Activated naive CD8-positive, alpha-beta T cell treated with anti-CD3 and anti-CD28 coated beads, Interleukin-2, amount 50 U/mL, for 16 hours (primary cell): ENCODE measurements at regions not wholly inside any gene's neighbourhood (a gene's known extent, or its start where the extent isn't known, plus 50 kb on each side); places are given as distances from the start of the nearest gene placed in this dataset.

Source experiments
- DNase-seq: peaks from one replicate; pipeline ENCODE4 v3.0.0-alpha.2; 2020; ENCODE audit warnings: low read depth, low spot score

DNA sequence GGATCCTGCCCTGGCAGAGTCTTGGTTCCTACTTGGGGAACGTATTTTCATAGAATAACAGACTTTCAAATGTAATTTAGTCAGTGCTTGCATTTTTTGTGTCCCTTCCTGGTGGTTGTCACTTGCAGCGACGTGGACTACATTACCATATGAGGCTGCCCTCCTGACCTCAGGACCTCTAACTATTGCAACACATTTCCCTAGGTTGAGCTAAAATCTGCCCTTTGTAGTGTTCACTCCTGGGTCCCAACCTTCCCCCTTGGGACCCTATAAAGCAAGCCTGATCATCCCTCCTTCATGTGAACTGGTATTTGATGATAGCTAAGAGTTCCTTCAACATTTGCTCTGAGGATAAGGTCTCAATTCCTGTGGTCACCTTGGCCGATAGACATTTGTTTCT lies 95.6 kb upstream of the CACNA1E start:
- DNase-seq = no peak

DNA sequence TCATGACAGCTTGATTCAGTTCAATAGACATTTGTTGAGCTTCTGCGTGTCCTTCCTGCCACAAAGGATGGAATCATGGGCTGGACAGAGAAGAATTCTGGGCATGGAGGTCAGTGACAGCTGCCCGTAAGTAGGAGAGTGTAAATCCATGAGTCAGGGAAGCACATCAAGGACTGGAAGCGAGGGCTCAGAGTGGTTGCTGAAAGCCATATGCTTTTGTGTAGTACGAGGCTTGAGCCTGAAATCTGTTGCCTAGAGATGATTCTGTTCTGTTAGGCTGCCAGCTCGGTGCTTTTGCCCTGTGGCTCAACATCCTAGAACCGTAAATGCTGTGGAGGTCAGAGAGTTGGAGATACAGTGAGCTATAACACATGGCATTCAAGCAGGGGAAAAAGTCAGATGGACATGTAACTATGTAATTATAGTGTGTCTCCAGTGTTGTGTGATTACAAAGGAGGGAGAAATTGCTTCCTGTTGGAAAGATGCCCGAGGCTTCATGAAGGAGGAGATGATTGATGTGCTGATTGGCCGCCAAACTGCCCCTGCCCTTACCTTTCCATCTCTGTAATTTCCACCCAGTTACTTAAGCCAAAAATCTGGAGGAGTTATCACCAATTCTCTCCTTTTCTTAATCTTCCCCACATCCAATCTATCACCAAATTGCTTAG lies 92.8 kb upstream of the CACNA1E start:
- no peak for DNase-seq

DNA sequence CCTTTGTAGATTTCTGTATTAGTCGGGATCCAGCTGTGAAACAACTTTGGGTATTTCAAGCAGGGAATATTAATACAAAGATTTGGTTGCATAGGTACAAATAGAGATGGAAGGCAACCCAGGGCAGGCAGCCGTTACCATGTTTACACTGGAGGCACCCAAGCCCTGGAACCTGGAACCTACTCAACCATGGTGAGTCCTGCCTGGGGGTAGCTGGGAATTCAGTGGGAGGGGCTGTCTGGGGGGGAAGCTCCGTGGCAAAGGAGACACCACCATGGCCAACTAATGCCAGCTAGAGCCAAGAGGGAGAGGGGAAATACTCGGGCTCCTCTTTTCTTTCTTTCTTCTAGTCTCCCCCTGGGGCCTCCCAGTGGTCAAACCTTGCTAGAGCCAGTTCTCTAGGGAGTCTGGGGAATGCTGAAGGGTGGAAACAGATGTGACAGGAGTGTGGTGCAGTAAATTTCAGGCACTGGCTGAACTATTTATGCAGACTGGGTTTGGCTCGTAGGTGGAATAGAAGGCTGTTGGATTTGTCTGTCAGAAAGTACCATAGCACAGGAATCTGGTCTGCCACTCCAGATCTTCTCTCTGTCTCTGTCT lies 91.9 kb upstream of the CACNA1E start:
- no peak for DNase-seq

DNA sequence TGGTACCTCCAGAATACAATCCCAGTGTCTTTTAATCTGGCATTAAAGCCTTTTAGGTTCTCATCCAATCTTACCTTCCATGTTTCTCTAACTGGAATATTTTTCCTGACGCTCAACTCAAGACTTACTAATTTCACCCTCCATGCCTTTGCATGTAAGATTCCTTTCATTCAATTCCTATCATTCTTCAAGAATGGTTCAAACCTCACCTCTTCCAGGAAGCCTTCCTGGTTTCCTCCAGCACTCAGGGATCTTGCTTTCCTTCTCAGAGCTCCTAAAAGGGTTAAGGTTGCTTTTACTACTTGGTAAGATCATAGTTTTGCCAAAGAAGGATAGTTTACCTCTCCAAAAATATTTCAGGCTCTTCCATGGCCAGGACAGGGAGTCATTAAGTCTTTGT lies 91.2 kb upstream of the CACNA1E start:
- DNase-seq = no peak

DNA sequence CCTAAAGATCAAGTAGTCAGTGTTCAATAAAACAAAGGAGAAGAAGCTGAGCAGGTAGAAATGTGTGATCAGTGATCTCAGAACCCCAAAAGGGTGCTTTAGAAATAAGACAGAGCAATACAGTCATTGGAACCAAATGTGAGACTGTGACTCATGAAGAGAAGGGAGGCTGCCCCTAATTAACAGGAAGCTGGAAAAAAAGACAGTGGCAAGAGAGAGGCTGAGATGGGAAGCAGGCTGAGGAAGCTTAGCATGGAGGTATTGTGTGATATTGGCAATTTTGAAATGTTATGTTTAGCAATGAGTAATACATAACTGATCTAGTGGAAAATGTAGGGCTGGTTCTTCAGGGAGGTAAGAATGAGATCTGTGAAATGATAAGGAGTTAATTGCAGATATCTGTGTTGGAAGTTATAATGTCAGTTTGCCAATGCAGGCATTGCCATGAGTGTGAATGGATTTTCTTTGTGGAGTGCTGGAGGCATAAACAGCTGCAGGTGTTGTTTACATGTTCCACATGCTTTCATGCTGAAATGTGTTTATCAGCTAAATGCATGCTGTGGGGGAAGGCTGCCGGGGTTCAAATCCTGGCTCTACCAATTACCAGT lies 90.6 kb upstream of the CACNA1E start:
- no peak for DNase-seq

DNA sequence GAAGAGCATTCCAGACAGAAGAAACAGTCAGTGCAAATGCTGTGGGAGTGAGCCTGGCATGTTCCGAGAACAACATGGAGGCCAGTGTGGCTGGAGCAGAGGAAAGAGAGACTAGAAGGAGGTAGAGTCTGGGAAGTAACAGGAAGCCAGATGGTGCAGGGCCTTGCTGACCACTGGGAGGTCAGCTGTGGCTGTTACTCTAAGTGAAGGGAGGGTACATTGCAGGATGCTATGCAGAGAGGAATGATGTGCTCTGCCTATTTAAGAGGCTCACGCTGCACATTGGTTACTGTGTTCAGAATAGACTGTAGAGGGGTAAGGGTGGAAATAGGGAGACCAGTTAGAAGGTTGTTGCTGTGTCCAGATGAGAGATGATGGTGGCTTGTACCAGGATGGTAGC lies 88.6 kb upstream of the CACNA1E start:
- no peak for DNase-seq

DNA sequence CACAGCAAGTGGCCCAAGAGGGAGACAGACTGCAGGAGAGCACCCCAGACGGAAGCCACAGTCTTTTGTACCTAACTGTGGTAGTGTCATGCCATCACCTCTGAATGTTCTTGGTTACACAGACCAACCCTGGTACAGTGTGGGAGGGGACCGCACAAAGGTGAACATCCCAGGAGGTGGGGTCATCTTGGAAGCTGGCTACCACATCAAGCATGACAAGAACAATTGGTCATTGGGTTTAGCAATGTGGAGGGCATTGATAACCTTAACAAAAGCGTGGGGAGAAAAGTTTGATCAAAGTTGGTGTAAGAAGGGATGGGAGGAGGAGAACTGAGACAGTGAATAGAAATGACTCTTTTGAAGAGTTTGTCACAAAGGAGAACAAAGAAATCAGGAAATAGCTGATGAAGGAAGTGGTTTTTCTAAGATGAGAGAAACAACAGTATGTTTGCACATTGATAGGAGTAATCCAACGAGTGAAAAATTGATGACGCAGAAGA lies 87.1 kb upstream of the CACNA1E start:
- peak; percentile 1 for DNase-seq

DNA sequence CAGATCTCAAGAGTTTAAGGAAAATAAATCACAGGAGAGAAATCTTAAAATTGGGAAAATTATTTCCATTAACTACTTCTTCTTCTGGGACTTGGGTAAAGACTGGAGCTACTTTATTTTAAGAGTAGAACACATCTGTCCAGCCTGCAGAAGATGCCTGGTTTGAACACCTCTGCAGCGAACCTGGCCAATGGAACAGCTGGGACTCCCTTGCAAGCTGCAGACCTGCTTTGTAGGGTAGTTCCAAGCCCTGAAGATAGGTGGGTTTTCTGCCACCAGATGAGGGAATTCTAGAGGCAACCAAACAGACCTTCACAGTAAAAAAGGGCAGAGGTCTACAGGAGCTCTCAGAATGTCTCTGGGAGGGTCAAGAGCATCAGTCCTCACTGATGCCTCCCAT lies 86.5 kb upstream of the CACNA1E start:
- DNase-seq = no peak

DNA sequence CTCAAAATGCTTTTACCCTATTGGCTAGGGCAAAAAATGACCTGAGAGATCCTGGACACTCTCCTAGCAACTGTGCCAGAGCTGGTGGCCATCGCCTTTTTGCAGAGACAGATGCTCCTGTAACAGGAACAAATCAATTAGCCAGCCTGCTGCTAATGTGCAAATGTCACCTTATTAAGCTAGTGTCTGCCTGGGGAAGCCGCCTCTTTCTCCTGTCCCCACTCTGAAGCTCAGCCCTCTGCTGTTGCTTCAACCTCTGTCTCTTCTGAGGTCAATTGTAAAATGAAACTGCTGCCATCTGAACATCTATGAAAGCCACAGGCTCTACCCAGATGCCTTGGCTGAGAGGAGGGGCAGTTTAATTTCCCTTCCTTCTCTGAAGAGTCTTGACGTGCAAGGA lies 85.5 kb upstream of the CACNA1E start:
- no peak for DNase-seq

DNA sequence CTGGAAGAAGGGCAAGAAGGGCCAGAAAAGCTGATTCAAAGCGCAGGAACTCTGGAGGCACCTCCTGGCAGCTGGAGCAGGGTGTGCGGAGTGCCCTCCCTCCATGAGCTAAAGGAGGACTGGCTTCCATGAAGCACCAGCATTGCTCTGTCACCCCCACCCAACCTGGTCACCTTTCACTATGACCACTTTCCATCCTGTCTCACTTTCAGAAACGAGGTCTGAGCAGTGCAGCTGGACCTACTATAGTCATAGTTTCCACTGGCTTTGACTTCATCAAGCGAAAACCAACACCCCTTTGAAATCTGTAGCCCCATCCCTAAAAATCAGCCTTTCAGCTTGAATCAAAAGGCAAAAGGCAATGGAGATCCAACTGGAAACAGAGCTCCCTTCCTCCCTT lies 84.8 kb upstream of the CACNA1E start:
- DNase-seq = no peak

DNA sequence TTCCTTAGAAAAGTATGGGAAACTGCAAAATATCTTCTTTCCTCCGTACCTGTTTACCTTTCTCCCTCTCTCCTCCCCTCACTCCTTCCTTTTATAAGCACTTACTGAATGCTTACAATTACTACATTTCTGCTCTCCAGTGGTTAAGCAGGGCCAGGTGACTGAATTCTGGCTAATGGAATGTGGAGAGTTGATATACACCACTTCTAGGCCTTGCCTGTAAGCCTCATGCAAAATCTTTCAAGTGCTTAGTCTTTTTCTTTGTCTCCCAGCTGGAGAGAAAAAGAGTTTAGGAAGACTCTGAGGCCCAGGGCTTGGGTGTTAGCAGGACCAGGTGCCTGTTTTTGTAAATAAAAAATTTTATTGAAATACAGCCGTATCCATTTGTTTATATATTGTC lies 77.7 kb upstream of the CACNA1E start:
- DNase-seq = no peak

DNA sequence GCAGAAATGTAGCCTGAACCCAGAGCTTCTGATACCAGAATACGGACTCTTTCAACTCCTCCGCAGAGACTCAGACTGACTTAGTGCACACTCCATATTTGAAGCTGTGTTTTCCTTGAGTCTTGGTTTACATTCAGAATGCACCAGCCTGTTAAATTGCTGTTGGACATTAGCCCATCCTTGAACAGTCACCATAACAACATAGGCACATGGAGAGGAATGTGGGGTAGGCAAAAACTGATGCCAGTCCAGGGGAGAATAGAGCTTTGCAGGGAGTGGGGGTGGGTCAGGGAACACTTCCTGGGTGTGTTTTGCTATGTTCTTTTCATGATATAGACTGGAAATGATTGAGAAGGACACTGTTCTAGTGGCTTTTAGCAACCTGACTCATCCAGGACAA lies 76.3 kb upstream of the CACNA1E start:
- DNase-seq = no peak

DNA sequence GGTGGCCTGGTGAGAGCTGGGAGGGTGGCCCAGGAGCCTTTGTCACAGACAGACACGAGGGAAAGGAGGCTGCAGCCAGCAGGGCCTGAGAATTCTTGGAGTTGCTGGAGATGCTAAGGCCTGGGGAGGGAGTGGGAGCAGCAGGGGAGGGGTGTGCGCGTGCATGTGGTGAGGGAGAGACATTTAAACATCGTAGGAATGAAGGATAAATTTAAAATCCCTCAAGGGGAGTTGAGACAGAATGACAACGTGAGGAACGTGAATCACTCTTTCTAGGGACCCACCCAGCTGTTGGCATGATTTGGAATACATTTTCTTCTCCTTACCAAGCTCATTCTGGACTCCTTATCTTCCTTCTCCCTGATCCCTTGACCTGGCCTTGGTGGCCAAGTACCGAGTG lies 73.3 kb upstream of the CACNA1E start:
- DNase-seq = no peak

DNA sequence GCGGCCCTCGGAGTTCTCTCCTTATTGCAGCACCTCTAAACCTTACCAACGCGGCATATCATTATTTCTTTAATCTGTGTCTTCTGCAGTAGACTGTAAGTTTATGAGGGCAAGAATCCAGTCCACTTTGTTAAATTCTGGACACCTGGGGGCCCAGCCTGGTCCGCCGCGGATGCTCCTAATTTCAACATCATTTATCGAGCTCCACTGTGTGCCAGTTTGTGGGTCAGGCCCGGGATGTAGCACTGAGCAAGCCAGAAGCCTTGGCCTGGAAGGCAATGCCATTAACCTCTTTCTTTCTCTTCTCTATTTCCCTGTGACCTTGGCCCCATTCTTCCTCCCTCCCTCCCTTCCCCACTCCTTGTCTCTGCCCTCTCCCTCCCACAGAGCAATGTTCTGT lies 70.6 kb upstream of the CACNA1E start:
- no peak for DNase-seq

DNA sequence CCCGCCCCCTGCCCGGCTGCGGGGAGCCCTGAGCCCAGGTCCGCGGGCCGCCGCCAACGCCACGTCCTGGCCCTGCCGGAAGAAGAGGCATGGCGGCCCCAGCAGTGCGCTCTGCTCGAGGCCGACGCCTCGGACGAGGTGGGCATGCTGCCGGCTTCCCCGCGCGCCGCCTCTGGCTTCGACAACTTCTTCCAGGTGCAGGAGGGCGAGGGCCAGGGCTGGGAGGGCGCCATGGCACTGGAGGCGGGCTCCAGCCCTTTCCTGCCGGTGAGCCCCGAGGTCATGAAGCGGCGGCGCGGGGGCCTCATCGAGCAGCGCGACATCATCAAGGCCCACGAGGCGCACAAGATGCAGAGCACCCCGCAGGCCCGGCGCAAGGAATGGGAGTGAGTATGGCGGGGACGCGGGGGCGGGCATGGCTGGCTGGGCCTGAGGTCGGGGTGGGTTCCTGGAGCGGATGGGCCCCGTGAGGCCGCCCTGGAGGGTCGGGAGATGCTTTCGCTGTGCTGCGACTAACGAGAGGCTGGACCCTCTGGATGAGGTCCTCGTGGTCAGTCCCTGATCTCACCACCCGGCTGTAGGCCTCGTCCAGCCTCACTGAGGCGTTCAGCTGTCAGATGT lies 70.0 kb upstream of the CACNA1E start:
- no peak for DNase-seq

DNA sequence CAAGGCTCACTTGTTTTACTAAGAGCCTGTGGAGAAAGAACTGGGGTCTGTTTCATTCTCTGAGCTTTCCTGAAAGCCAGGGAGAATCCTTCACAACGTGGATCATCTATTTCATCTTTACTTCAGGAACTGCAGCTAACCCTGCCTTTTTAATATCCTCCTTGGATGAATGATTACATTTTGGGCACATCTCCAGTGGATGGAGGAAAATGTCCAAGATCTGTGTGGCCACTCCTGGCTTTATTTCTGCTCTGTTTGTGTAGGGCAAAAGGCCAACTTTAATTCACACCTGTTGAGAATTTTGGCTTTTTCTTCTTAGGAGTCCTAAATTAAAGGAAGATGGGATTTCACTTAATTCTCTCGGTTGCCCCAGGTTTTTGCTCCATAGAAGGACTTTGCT lies 69.5 kb upstream of the CACNA1E start:
- no peak for DNase-seq

DNA sequence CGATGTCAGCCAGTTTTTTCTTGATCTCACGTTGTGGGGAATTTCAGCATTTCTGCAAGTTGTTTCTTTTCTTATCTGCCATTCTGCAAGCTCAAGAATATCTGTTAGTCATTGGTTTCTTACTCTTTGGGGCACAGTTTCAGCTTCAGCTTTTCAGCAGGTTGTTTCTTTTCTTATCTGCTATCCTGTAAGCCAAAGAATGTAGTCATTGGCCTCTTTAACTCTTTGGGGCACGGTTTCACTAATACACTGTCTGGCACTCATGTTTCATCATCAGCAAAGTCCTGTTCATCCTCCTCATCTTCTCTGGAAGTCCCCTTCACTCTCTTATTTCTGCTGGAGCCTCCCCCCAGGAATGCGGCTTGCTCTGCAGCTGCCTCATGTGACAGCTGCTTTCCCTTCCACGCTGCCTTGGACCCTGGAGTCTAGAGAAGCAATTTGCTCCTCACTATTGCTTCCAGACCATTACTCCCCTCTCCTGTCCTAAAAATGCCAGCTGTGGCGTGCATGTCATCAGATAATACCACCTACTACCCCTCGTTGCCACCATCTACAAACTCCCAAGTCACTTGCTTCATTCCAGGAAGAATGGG lies 67.0 kb upstream of the CACNA1E start:
- DNase-seq = no peak

DNA sequence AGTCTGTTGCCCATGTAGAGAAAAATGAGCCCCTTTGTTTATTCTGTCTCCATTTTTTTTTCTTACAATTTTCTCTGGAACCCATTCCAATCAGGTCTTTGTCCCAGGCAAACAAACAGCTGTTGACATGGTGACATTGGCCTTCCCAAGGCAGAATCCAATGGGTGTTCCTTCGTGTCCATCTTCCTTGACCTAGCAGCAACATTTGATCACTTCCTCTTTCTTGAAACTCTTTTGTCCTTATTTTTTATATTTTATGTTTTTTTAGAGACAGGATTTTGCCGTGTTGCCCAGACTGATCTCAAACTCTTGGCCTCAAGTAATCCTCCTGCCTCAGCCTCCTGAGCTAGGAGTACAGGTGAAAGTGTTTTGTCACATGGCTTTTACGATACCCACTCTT lies 65.4 kb upstream of the CACNA1E start:
- DNase-seq = no peak

DNA sequence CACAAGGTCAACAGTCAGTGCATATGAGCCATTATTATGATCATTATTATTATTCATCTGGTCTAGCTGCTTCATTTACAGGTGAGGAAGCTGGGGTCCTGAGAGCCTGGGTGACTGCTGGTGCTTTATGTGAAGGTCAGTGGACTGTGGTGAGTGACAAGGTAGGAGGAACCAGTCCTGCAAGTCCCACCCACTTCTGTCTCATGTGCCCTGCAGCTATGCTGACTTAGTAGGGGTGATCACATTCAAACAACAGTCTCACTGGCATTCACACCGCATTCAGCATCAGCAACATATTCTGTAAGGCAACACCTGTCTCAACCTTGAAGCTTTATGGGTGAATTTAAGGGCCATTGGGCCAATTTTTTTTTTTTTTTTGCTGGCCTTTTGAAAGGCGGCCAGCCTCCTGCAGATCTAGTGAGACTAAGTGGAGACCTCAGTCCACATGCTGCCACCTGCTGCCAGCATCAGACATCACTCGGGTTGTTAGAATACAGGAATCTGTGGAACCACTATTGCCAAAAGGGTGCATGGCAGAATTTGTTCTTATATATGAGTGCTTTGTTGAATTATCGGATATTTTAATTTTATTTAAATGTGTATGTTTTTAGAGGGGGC lies 59.9 kb upstream of the CACNA1E start:
- no peak for DNase-seq

DNA sequence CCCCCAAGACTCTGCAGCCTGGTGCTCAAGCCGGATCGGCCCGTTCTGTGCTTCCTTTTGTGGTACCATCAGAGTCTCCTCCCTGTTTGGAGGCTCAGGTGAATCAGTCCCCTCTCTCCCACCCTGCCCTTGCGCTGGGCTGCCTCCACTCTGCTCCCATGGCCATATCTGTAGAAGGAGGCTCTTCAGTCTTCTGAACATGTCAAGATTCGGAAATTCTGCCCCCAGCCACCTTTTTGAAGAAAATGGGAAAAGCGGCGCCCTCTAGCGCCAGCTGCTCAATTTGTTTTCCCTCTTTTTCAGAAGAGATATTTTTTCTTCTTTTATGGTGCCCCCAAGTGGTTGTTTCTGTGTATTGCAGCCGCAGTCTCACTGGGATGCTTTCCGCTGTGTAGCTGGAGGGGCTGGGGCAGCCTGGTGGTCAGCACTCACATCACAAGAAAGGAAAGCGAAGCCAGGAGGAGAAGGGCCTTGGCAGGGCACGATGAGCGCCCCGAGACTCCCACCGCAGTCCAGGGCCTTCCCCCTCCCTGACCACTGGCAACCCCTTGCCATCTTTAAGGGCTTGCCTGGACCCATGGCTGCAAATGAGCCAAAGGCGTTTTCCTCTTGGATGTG lies 58.4 kb upstream of the CACNA1E start:
- DNase-seq = peak; percentile 59

DNA sequence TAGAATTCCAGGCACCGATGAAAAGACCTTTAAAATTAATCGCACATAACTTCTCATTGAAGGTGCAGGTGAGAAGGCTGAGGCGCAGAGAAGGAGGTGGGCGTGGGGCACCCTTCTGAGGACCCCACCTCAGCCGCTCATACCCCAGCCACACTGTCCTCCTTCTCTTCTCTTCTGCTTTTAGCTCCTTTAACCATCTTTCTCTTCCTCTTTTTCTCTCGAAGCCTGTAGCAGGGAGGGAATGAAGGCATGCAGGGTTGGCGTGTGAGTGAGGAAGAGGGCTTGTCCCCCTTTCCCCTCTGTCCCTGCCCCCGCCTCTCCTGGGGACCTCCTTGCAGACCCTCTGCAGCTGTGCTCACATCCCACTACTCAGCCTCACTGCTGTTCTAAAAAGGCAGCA lies 57.8 kb upstream of the CACNA1E start:
- DNase-seq = no peak

DNA sequence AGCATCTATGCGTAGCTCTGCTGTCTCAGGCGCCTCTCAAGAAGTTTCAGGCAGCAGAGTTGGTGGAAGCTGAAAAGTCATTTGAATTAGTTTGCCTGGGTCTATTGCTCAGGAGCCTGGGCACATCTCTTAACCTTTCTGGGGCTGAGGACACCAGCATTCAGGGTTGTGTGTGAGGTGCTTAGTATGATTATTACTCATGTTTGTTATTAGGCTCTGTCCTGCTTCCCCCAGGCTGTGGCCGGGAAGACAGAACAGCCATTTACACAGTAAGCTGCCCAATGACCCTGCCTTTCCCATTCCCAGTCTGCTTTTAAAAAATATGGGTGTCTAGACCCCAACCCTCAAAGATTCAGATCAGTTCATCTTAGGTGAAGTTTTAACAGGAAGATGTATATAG lies 53.9 kb upstream of the CACNA1E start:
- no peak for DNase-seq
